ENCODE measurements at regions not wholly inside any gene's neighbourhood (a gene's known extent, or its start where the extent isn't known, plus 50 kb on each side); places are given as distances from the start of the nearest gene placed in this dataset.

DNA sequence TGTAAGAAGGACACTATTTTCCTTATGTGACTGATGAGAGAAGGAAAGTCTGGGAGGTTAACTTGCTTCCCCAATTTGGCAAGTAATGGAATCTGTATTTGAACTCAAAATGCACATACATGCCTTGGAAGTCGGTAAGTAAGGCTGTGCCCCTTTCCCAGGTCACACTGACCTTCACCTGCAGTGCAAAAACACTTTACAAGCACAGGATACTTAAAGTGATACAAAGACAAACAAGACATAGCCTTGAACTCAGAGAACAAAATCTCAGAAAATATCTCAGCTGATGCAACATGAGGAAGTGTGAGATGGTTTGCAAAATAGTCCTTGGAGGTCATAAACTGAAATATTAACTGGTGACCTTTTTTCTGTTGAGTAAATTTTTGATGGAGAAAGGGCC lies 251.1 kb downstream of the RAB38 start:
- CTCF ChIA-PET: no interaction called here
- Histone ChIP-seq H3K27ac (ENCODE audit: low read depth, low read length) (no peak overlapping the region), H3K9me3 (ENCODE audit: control insufficient read depth in 2 of 3, low read length in 3 of 3) (no peaks in the 10 kb centered on the region), H3K36me3 (ENCODE audit: control insufficient read depth in 2 of 3, insufficient read depth in 3 of 3, low read length in 3 of 3) (no peaks in the 10 kb centered on the region), H3K4me3 (ENCODE audit: low read length) (no peak overlapping the region), H3K4me1 (ENCODE audit: control insufficient read depth in 2 of 2, insufficient read depth in 2 of 2, low read length in 2 of 2) (no peaks in the 10 kb centered on the region), H3K27me3 (ENCODE audit: control insufficient read depth in 2 of 2, insufficient read depth in 2 of 2, low read length in 2 of 2) (no peaks in the 10 kb centered on the region)
- no peaks in the 10 kb centered on the region for H3K36me3 Mint-ChIP-seq
- no peaks in the 10 kb centered on the region for H3K4me1 Mint-ChIP-seq
- H3K4me3 Mint-ChIP-seq: no peak overlapping the region
- no peak overlapping the region for H3K27ac Mint-ChIP-seq
- POLR2A ChIA-PET: no interaction called here
- peaks cover 0 to 3% (median 0%) of the 10 kb centered on the region in 11 donors for H3K9me3 Mint-ChIP-seq
- intact Hi-C loops (cut with micrococcal nuclease): no loop called here
- DNase-seq: no peak
- no peak for ATAC-seq
- peaks cover 0 to 14% (median 4%) of the 10 kb centered on the region in 5 donors for H3K27me3 Mint-ChIP-seq

GRCh38 chr11:87917111-87917510 lies 258.1 kb downstream of the RAB38 start:
- Mint-ChIP-seq H3K9me3 (peaks cover 0 to 6% (median 0%) of the 10 kb centered on the region in 11 donors), H3K36me3 (no peaks in the 10 kb centered on the region), H3K4me3 (no peak overlapping the region), H3K4me1 (no peaks in the 10 kb centered on the region), H3K27ac (no peak overlapping the region), H3K27me3 (peaks cover 0 to 24% (median 13%) of the 10 kb centered on the region in 5 donors)
- H3K27me3 ChIP-seq (ENCODE audit: control insufficient read depth in 2 of 2, insufficient read depth in 2 of 2, low read length in 2 of 2): no peaks in the 10 kb centered on the region
- DNase-seq (no peak), ATAC-seq (no peak)
- POLR2A ChIA-PET: no interaction called here
- H3K27ac ChIP-seq (ENCODE audit: low read depth, low read length): no peak overlapping the region
- H3K4me3 ChIP-seq (ENCODE audit: low read length): no peak overlapping the region
- H3K4me1 ChIP-seq (ENCODE audit: control insufficient read depth in 2 of 2, insufficient read depth in 2 of 2, low read length in 2 of 2): no peaks in the 10 kb centered on the region
- CTCF ChIA-PET: no interaction called here
- H3K9me3 ChIP-seq (ENCODE audit: control insufficient read depth in 2 of 3, low read length in 3 of 3): no peaks in the 10 kb centered on the region
- H3K36me3 ChIP-seq (ENCODE audit: control insufficient read depth in 2 of 3, insufficient read depth in 3 of 3, low read length in 3 of 3): no peaks in the 10 kb centered on the region
- intact Hi-C loops (cut with micrococcal nuclease): no loop called here

- H3K9me3 Mint-ChIP-seq: peaks cover 0 to 4% (median 0%) of the 10 kb centered on the region in 11 donors
- intact Hi-C loops (cut with micrococcal nuclease): no loop called here
Observed at GRCh38 chr11:87909178-87909577, 266.1 kb downstream of the RAB38 start.

GRCh38 chr11:87908086-87908485 lies 267.2 kb downstream of the RAB38 start:
- Histone ChIP-seq H3K9me3 (ENCODE audit: control insufficient read depth in 2 of 3, low read length in 3 of 3) (no peaks in the 10 kb centered on the region), H3K27ac (ENCODE audit: low read depth, low read length) (no peak overlapping the region), H3K27me3 (ENCODE audit: control insufficient read depth in 2 of 2, insufficient read depth in 2 of 2, low read length in 2 of 2) (no peaks in the 10 kb centered on the region), H3K4me3 (ENCODE audit: low read length) (no peak overlapping the region), H3K4me1 (ENCODE audit: control insufficient read depth in 2 of 2, insufficient read depth in 2 of 2, low read length in 2 of 2) (no peaks in the 10 kb centered on the region), H3K36me3 (ENCODE audit: control insufficient read depth in 2 of 3, insufficient read depth in 3 of 3, low read length in 3 of 3) (no peaks in the 10 kb centered on the region)
- H3K27me3 Mint-ChIP-seq: peaks cover 0 to 7% (median 0%) of the 10 kb centered on the region in 5 donors
- ChIA-PET CTCF (no interaction called here), POLR2A (no interaction called here)
- H3K27ac Mint-ChIP-seq: no peak overlapping the region
- no peaks in the 10 kb centered on the region for H3K4me1 Mint-ChIP-seq
- intact Hi-C loops (cut with micrococcal nuclease): no loop called here
- no peaks in the 10 kb centered on the region for H3K9me3 Mint-ChIP-seq
- no peak overlapping the region for H3K4me3 Mint-ChIP-seq
- H3K36me3 Mint-ChIP-seq: no peaks in the 10 kb centered on the region
- DNase-seq: no peak
- no peak for ATAC-seq

More at GRCh38 chr11:87909178-87909577, 266.1 kb downstream of the RAB38 start:
- Histone ChIP-seq H3K9me3 (ENCODE audit: control insufficient read depth in 2 of 3, low read length in 3 of 3) (no peaks in the 10 kb centered on the region), H3K36me3 (ENCODE audit: control insufficient read depth in 2 of 3, insufficient read depth in 3 of 3, low read length in 3 of 3) (no peaks in the 10 kb centered on the region), H3K4me1 (ENCODE audit: control insufficient read depth in 2 of 2, insufficient read depth in 2 of 2, low read length in 2 of 2) (no peaks in the 10 kb centered on the region), H3K27me3 (ENCODE audit: control insufficient read depth in 2 of 2, insufficient read depth in 2 of 2, low read length in 2 of 2) (no peaks in the 10 kb centered on the region), H3K27ac (ENCODE audit: low read depth, low read length) (no peak overlapping the region), H3K4me3 (ENCODE audit: low read length) (no peak overlapping the region)
- CTCF ChIA-PET: no interaction called here
- no peak overlapping the region for H3K4me3 Mint-ChIP-seq
- DNase-seq (no peak), ATAC-seq (no peak)
- no peaks in the 10 kb centered on the region for H3K4me1 Mint-ChIP-seq
- H3K27me3 Mint-ChIP-seq: peaks cover 0 to 12% (median 5%) of the 10 kb centered on the region in 5 donors
- POLR2A ChIA-PET: no interaction called here
- no peak overlapping the region for H3K27ac Mint-ChIP-seq
- no peaks in the 10 kb centered on the region for H3K36me3 Mint-ChIP-seq

- ATAC-seq (no peak), DNase-seq (no peak)
- Mint-ChIP-seq H3K9me3 (no peaks in the 10 kb centered on the region), H3K4me1 (no peaks in the 10 kb centered on the region), H3K27ac (no peak overlapping the region), H3K27me3 (peaks cover 0 to under 1% (median 0%) of the 10 kb centered on the region in 5 donors), H3K36me3 (no peaks in the 10 kb centered on the region), H3K4me3 (no peak overlapping the region)
- Histone ChIP-seq H3K4me1 (ENCODE audit: control insufficient read depth in 2 of 2, insufficient read depth in 2 of 2, low read length in 2 of 2) (no peaks in the 10 kb centered on the region), H3K9me3 (ENCODE audit: control insufficient read depth in 2 of 3, low read length in 3 of 3) (no peaks in the 10 kb centered on the region), H3K27ac (ENCODE audit: low read depth, low read length) (no peak overlapping the region), H3K36me3 (ENCODE audit: control insufficient read depth in 2 of 3, insufficient read depth in 3 of 3, low read length in 3 of 3) (no peaks in the 10 kb centered on the region), H3K4me3 (ENCODE audit: low read length) (no peak overlapping the region), H3K27me3 (ENCODE audit: control insufficient read depth in 2 of 2, insufficient read depth in 2 of 2, low read length in 2 of 2) (no peaks in the 10 kb centered on the region)
- POLR2A ChIA-PET: no interaction called here
- CTCF ChIA-PET: no interaction called here
- intact Hi-C loops (cut with micrococcal nuclease): no loop called here
Observed at GRCh38 chr11:87903345-87903744, 271.9 kb downstream of the RAB38 start.

DNA sequence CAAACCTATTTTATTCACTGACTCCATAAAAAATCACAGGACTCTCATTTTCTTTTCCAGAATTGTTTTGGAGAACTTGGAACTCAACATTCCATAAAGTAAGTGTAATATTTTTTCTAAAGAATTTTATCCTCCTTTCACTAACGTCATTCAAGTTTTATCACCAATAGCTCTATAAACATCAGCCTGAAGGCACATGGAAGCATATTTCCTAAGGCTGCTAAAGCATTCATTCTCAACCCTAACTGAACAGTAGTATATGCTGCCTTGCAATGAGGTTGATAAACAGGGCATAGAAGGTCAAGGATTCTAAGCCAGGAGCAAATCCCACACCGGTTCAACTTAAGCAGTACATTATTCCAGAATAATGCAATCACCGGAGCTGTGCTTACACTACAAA lies 273.9 kb downstream of the RAB38 start:
- intact Hi-C loops (cut with micrococcal nuclease): no loop called here
- Mint-ChIP-seq H3K4me1 (no peaks in the 10 kb centered on the region), H3K9me3 (no peaks in the 10 kb centered on the region), H3K36me3 (no peaks in the 10 kb centered on the region), H3K27ac (no peak overlapping the region), H3K4me3 (no peak overlapping the region), H3K27me3 (peaks cover 0 to 5% (median 0%) of the 10 kb centered on the region in 5 donors)
- DNase-seq (no peak), ATAC-seq (no peak)
- no peak overlapping the region for H3K4me3 ChIP-seq (ENCODE audit: low read length)
- H3K36me3 ChIP-seq (ENCODE audit: control insufficient read depth in 2 of 3, insufficient read depth in 3 of 3, low read length in 3 of 3): no peaks in the 10 kb centered on the region
- H3K27ac ChIP-seq (ENCODE audit: low read depth, low read length): no peak overlapping the region
- no peaks in the 10 kb centered on the region for H3K9me3 ChIP-seq (ENCODE audit: control insufficient read depth in 2 of 3, low read length in 3 of 3)
- no peaks in the 10 kb centered on the region for H3K27me3 ChIP-seq (ENCODE audit: control insufficient read depth in 2 of 2, insufficient read depth in 2 of 2, low read length in 2 of 2)
- ChIA-PET POLR2A (no interaction called here), CTCF (no interaction called here)
- H3K4me1 ChIP-seq (ENCODE audit: control insufficient read depth in 2 of 2, insufficient read depth in 2 of 2, low read length in 2 of 2): no peaks in the 10 kb centered on the region

DNA sequence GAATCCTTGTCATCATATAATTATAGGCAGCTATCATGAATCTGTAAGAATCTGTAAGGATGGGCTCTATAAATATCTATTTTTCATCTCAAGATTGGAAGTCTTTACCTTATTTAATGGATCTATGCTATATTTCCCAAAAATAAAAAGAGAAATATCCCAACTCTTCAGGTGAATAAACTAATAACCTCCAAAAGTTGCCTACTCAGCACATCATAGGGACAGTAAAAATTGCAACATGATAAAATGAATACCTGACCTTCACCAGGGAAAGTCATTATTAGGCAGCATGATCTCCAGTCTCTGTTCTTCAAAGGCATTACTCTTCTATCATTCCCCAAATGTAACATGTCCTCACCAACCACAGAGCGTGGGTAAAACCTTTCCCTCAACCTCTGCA lies 277.3 kb downstream of the RAB38 start:
- DNase-seq (no peak), ATAC-seq (no peak)
- POLR2A ChIA-PET: no interaction called here
- Mint-ChIP-seq H3K27me3 (peaks cover 0 to 10% (median 0%) of the 10 kb centered on the region in 5 donors), H3K36me3 (no peaks in the 10 kb centered on the region), H3K27ac (no peak overlapping the region), H3K4me3 (no peak overlapping the region), H3K4me1 (no peaks in the 10 kb centered on the region), H3K9me3 (no peaks in the 10 kb centered on the region)
- Histone ChIP-seq H3K4me3 (ENCODE audit: low read length) (no peak overlapping the region), H3K27me3 (ENCODE audit: control insufficient read depth in 2 of 2, insufficient read depth in 2 of 2, low read length in 2 of 2) (no peaks in the 10 kb centered on the region), H3K36me3 (ENCODE audit: control insufficient read depth in 2 of 3, insufficient read depth in 3 of 3, low read length in 3 of 3) (no peaks in the 10 kb centered on the region), H3K27ac (ENCODE audit: low read depth, low read length) (no peak overlapping the region), H3K4me1 (ENCODE audit: control insufficient read depth in 2 of 2, insufficient read depth in 2 of 2, low read length in 2 of 2) (no peaks in the 10 kb centered on the region), H3K9me3 (ENCODE audit: control insufficient read depth in 2 of 3, low read length in 3 of 3) (no peaks in the 10 kb centered on the region)
- intact Hi-C loops (cut with micrococcal nuclease): no loop called here
- CTCF ChIA-PET: no interaction called here
